DMS79 (cell line): ENCODE measurements at regions not wholly inside any gene's neighbourhood (a gene's known extent, or its start where the extent isn't known, plus 50 kb on each side); places are given as distances from the start of the nearest gene placed in this dataset.
"Not testable (repeated sequence)": the region's sequence is repeated elsewhere in the genome, so short reads cannot be mapped to it uniquely, and the experiment has no call there.

Source experiments
- DNase-seq: peaks from one replicate; lab custom pipeline; 2025; lab: John Stamatoyannopoulos, UW

GRCh38 chr10:33956322-33956721 is 621.9 kb upstream of the NRP1 start:
- DNase-seq = not testable (repeated sequence)

- no peak for DNase-seq
Measured at GRCh38 chr10:33955676-33956075, 621.2 kb upstream of the NRP1 start.

- no peak for DNase-seq
Measured at GRCh38 chr10:33952692-33953360, 618.4 kb upstream of the NRP1 start.

- no peak for DNase-seq
Measured at GRCh38 chr10:33950206-33950605, 615.7 kb upstream of the NRP1 start.

GRCh38 chr10:33947544-33947943 is 613.1 kb upstream of the NRP1 start:
- no peak for DNase-seq

- no peak for DNase-seq
Measured at GRCh38 chr10:33945051-33945450, 610.6 kb upstream of the NRP1 start.

- no peak for DNase-seq
Measured at GRCh38 chr10:33942508-33942907, 608.0 kb upstream of the NRP1 start.

- DNase-seq = no peak
Measured at GRCh38 chr10:33939892-33940291, 605.4 kb upstream of the NRP1 start.

GRCh38 chr10:33939410-33939809 is 604.9 kb upstream of the NRP1 start:
- no peak for DNase-seq

GRCh38 chr10:33938001-33938400 is 603.5 kb upstream of the NRP1 start:
- no peak for DNase-seq

- no peak for DNase-seq
Measured at GRCh38 chr10:33937036-33937730, 602.7 kb upstream of the NRP1 start.

- no peak for DNase-seq
Measured at GRCh38 chr10:33935350-33935749, 600.9 kb upstream of the NRP1 start.

GRCh38 chr10:33930079-33930478 is 595.6 kb upstream of the NRP1 start:
- DNase-seq = no peak

GRCh38 chr10:33927347-33927746 is 592.9 kb upstream of the NRP1 start:
- no peak for DNase-seq

GRCh38 chr10:33921970-33922605 is 587.6 kb upstream of the NRP1 start:
- no peak for DNase-seq

GRCh38 chr10:33920351-33920750 is 585.9 kb upstream of the NRP1 start:
- no peak for DNase-seq

GRCh38 chr10:33919244-33919643 is 584.8 kb upstream of the NRP1 start:
- no peak for DNase-seq

GRCh38 chr10:33917069-33917780 is 582.8 kb upstream of the NRP1 start:
- DNase-seq = no peak

- no peak for DNase-seq
Measured at GRCh38 chr10:33914746-33915145, 580.3 kb upstream of the NRP1 start.

- DNase-seq = no peak
Measured at GRCh38 chr10:33913194-33913593, 578.7 kb upstream of the NRP1 start.

GRCh38 chr10:33909476-33909875 is 575.0 kb upstream of the NRP1 start:
- DNase-seq = not testable (repeated sequence)

GRCh38 chr10:33901166-33901565 is 566.7 kb upstream of the NRP1 start:
- no peak for DNase-seq

- no peak for DNase-seq
Measured at GRCh38 chr10:33900596-33900995, 566.1 kb upstream of the NRP1 start.
